HepG2 (cell line): ENCODE measurements at regions not wholly inside any gene's neighbourhood (a gene's known extent, or its start where the extent isn't known, plus 50 kb on each side); places are given as distances from the start of the nearest gene placed in this dataset.

Experiments used
- ATAC-seq: fragments of 200-7000 bp; cut with Tn5 transposase; 3 replicates; pipeline ENCODE4 v1.9.1; 2020; ENCODE audit warnings: mild to moderate bottlenecking, moderate library complexity
- BruUV-seq: library from RNA; stranded (reverse); fragments of 400-500 nt; replicated peaks from 2 replicates; lab custom pipeline; 2021; lab: Mats Ljungman, UMichigan
- CTCF ChIA-PET: fragments of 300-600 bp; formaldehyde crosslinking; extraction: SDS; loops from one replicate; lab custom pipeline; 2021; ENCODE audit warnings: low total read pairs, inconsistent platforms, low intra/inter-chr PET ratio; lab: Yijun Ruan, JAX
- POLR2A ChIA-PET: fragments of 350-600 bp; sonication (Branson Sonifier 250); formaldehyde crosslinking; loops from one replicate; lab custom pipeline; 2020; ENCODE audit warnings: antibody characterized with exemption, inconsistent platforms; lab: Yijun Ruan, JAX
- DNase-seq: peaks from one replicate; pipeline ENCODE4 v3.0.0-alpha.2; 2015; ENCODE audit warnings: low spot score
- FAIRE-seq: peaks from 3 replicates; lab custom pipeline; 2011; peaks lifted over from hg19 to GRCh38; lab: Jason Lieb, UNC
- H2AFZ ChIP-seq: one replicate; pipeline ENCODE4 v1.6.1; 2011; ENCODE audit warnings: low read length, inconsistent platforms
- H3K27ac ChIP-seq: fragments of 300-600 bp; 3 replicates; pipeline ENCODE4 v1.8.0; 2011; ENCODE audit warnings: mixed run types, mild to moderate bottlenecking, mixed read lengths, low read length, inconsistent platforms; ENCODE audit not compliant: insufficient read depth; ENCODE audit errors: extremely low read length
- H3K27me3 ChIP-seq, 2 experiments: fragments of 200-600 bp in 1 of 2; 2 replicates in 1 of 2; 3 replicates in 1 of 2; pipeline versions ENCODE4 v1.6.0 to v1.8.0; 2011; ENCODE audit warnings: low read length in 2 of 2, mild to moderate bottlenecking in 2 of 2, moderate library complexity in 2 of 2, inconsistent platforms in 1 of 2; ENCODE audit not compliant: insufficient read depth in 2 of 2, control insufficient read depth in 1 of 2
- H3K36me3 ChIP-seq, 2 experiments: fragments of 200-600 bp in 1 of 2; replicated peaks in 1 of 2; 2 replicates in 1 of 2; 3 replicates in 1 of 2; pipeline versions ENCODE4 v1.5.1 to v1.8.0; 2011; ENCODE audit warnings: low read length in 2 of 2, inconsistent platforms in 1 of 2; ENCODE audit not compliant: insufficient read depth in 2 of 2, control insufficient read depth in 1 of 2
- H3K4me1 ChIP-seq: 2 replicates; pipeline ENCODE4 v1.5.1; 2012; ENCODE audit warnings: low read length, inconsistent platforms; ENCODE audit not compliant: insufficient read depth
- H3K4me2 ChIP-seq: 2 replicates; pipeline ENCODE4 v1.6.0; 2011; ENCODE audit warnings: low read depth, low read length, inconsistent platforms
- H3K4me3 ChIP-seq, 3 experiments: fragments of 200-600 bp in 1 of 3; sonication (generic), shearing (Covaris generic) in 1 of 3; replicated peaks in 1 of 3; 2 replicates each; pipeline ENCODE4 v1.5.1; 2011 to 2016; ENCODE audit warnings: low read length in 3 of 3, inconsistent platforms in 2 of 3, low read depth in 2 of 3, mild to moderate bottlenecking in 2 of 3, control low read depth in 1 of 3, mixed read lengths in 1 of 3; ENCODE audit not compliant: insufficient read depth in 1 of 3
- H3K79me2 ChIP-seq: one replicate; pipeline ENCODE4 v1.6.1; 2011; ENCODE audit warnings: low read length, inconsistent platforms; ENCODE audit not compliant: insufficient read depth
- H3K9ac ChIP-seq: 2 replicates; pipeline ENCODE4 v1.6.0; 2011; ENCODE audit warnings: mild to moderate bottlenecking, low read depth, low read length, inconsistent platforms; ENCODE audit not compliant: insufficient read depth
- H3K9me3 ChIP-seq: 2 replicates; pipeline ENCODE4 v1.5.1; 2012; ENCODE audit warnings: mild to moderate bottlenecking, low read length
- H4K20me1 ChIP-seq: 2 replicates; pipeline ENCODE4 v1.6.0; 2011; ENCODE audit warnings: inconsistent platforms, mild to moderate bottlenecking, low read length, moderate library complexity; ENCODE audit not compliant: insufficient read depth
- FOXO1 ChIP-seq: sonication (generic); formaldehyde crosslinking; IDR thresholded peaks from 2 replicates; pipeline ENCODE4 v1.4.0; 2020; ENCODE audit warnings: missing genetic modification reagents
- HNF4G ChIP-seq, 2 experiments: sonication (generic) in 1 of 2; formaldehyde crosslinking in 1 of 2; IDR thresholded peaks; 2 replicates each; pipeline versions ENCODE4 v1.4.0 to v1.6.1; 2011 to 2020; ENCODE audit warnings: borderline replicate concordance in 2 of 2, low read depth in 2 of 2, mild to moderate bottlenecking in 2 of 2, low read length in 1 of 2, missing genetic modification reagents in 1 of 2, moderate library complexity in 1 of 2
- KMT2B ChIP-seq: IDR thresholded peaks from 2 replicates; pipeline ENCODE4 v1.6.1; 2016; ENCODE audit warnings: missing genetic modification reagents, missing compliant biosample characterization
- MBD4 ChIP-seq: IDR thresholded peaks from 2 replicates; pipeline ENCODE4 v1.6.1; 2012; ENCODE audit warnings: low read length, inconsistent platforms, borderline replicate concordance
- PHF5A ChIP-seq: IDR thresholded peaks from one replicate; pipeline ENCODE4 v1.6.1; 2018; ENCODE audit warnings: low read depth, missing genetic modification reagents; ENCODE audit not compliant: unreplicated experiment
- SNAI1 ChIP-seq: sonication (generic); formaldehyde crosslinking; IDR thresholded peaks from 2 replicates; pipeline ENCODE4 v1.5.0; 2020; ENCODE audit warnings: mild to moderate bottlenecking, missing genetic modification reagents, borderline replicate concordance
- STAT5B ChIP-seq: sonication (generic); formaldehyde crosslinking; IDR thresholded peaks from 2 replicates; pipeline ENCODE4 v1.4.0; 2020; ENCODE audit warnings: missing genetic modification reagents
- ZNF121 ChIP-seq: sonication (generic); formaldehyde crosslinking; IDR thresholded peaks from 2 replicates; pipeline ENCODE4 v1.5.0; 2020; ENCODE audit warnings: mild to moderate bottlenecking, missing genetic modification reagents
- ZNF180 ChIP-seq: sonication (generic); formaldehyde crosslinking; IDR thresholded peaks from 2 replicates; pipeline ENCODE4 v1.4.0; 2020; ENCODE audit warnings: low read depth, missing genetic modification reagents, borderline replicate concordance
- ZNF205 ChIP-seq: IDR thresholded peaks from 2 replicates; pipeline ENCODE4 v1.6.1; 2018; ENCODE audit warnings: missing biosample characterization, missing genetic modification reagents
- ZNF253 ChIP-seq: sonication (generic); formaldehyde crosslinking; IDR thresholded peaks from 2 replicates; pipeline ENCODE4 v1.8.0; 2022; ENCODE audit warnings: mild to moderate bottlenecking, missing genetic modification reagents, borderline replicate concordance
- ZNF562 ChIP-seq: sonication (generic); formaldehyde crosslinking; IDR thresholded peaks from 2 replicates; pipeline ENCODE4 v1.8.0; 2022; ENCODE audit warnings: missing genetic modification reagents, borderline replicate concordance
- ZNF563 ChIP-seq: sonication (generic); formaldehyde crosslinking; IDR thresholded peaks from 2 replicates; pipeline ENCODE4 v1.8.0; 2022; ENCODE audit warnings: mild to moderate bottlenecking, moderate library complexity, missing genetic modification reagents
- ZNF746 ChIP-seq: sonication (generic); formaldehyde crosslinking; IDR thresholded peaks from 2 replicates; pipeline ENCODE4 v1.8.0; 2022; ENCODE audit warnings: mild to moderate bottlenecking, missing genetic modification reagents
- WGBS: methylation state at CpG from one replicate; pipeline ENCODE4 v1.1.6; 2017; ENCODE audit warnings: low lambda C conversion rate; 5-methylcytosine and 5-hydroxymethylcytosine counted together
- in situ Hi-C: cut with HindIII; loops from 2 replicates; pipeline ENCODE4 v1.10.0; 2017; ENCODE audit warnings: low pct_unique_long_range_greater_than_20kb; ENCODE audit not compliant: extremely low pct_ligation_motif_present
- intact Hi-C: fragments of 100-400 bp; cut with micrococcal nuclease; formaldehyde crosslinking; loops from one replicate; pipeline ENCODE4 v1.10.0; 2022; ENCODE audit not compliant: unreplicated experiment
- TF ChIP-seq, protein P1 (sequence below): sonication (generic); formaldehyde crosslinking; IDR thresholded peaks from 2 replicates; pipeline ENCODE4 v1.4.0; 2020; ENCODE audit warnings: missing genetic modification reagents

DNA sequence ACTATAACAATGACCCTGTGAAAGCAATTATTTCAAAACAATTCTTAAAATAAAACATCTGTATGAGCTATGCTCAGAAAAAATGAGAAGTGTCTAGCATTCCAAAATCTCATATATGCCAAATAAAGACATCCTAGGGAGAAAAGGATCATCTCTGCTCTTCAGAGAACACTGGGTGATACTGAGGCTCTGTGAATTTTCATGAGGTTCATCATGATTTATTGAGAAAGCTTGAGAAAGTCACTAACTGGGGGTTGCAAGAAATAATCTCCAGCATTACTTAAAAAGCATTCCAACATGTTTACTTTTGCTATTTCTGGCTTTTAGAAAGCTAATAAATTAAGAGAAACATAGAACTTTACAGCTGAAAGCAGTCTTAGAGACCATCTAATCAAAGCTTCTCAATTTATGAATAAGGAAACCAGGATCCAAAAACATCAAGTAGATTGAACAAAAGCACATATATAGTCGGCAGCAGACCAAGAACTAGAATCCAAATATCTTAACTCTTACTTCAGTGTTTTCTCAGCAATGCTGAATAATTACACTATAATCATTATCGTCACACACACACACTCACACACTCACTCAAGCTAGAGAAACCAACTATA lies 372.8 kb downstream of the NR2F1-AS1 start:
- H3K4me3 ChIP-seq = no peak overlapping the region
- no peaks in the 10 kb centered on the region for H3K79me2 ChIP-seq
- no peaks in the 10 kb centered on the region for H3K36me3 ChIP-seq
- intact Hi-C loops = no loop called here
- TF ChIP-seq ZNF121 (CRISPR knock-in tag) (no peak), SNAI1 (CRISPR knock-in tag) (no peak), ZNF746 (no peak), ZNF253 (CRISPR knock-in tag) (no peak), MBD4 (no peak), FOXO1 (CRISPR knock-in tag) (no peak), ZNF562 (CRISPR knock-in tag) (no peak), ZNF180 (CRISPR knock-in tag) (no peak), KMT2B (no peak), STAT5B (no peak), ZNF205 (no peak), HNF4G (IDR thresholded peaks at IDR 0.05; ENCODE audit: borderline replicate concordance, low read depth, low read length) (no peak), HNF4G (CRISPR knock-in tag; IDR thresholded peaks at IDR 0.05; ENCODE audit: borderline replicate concordance, low read depth) (no peak), PHF5A (CRISPR knock-in tag) (no peak), ZNF563 (CRISPR knock-in tag) (no peak)
- TF ChIP-seq, protein P1, sequence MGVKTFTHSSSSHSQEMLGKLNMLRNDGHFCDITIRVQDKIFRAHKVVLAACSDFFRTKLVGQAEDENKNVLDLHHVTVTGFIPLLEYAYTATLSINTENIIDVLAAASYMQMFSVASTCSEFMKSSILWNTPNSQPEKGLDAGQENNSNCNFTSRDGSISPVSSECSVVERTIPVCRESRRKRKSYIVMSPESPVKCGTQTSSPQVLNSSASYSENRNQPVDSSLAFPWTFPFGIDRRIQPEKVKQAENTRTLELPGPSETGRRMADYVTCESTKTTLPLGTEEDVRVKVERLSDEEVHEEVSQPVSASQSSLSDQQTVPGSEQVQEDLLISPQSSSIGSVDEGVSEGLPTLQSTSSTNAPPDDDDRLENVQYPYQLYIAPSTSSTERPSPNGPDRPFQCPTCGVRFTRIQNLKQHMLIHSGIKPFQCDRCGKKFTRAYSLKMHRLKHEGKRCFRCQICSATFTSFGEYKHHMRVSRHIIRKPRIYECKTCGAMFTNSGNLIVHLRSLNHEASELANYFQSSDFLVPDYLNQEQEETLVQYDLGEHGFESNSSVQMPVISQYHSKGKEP (CRISPR knock-in tag) = no peak
- TF ChIP-seq, all 625 proteins: peak for 0
- ATAC-seq = no peak
- no TSS peak for BruUV-seq
- Histone ChIP-seq H3K27me3 (peaks cover 0 to 13% of the 10 kb centered on the region in 2 experiments; a peak in 2 of 5 replicates), H3K9ac (no peak overlapping the region), H3K9me3 (no peaks in the 10 kb centered on the region), H3K27ac (no peak overlapping the region), H4K20me1 (no peaks in the 10 kb centered on the region), H2AFZ (no peak overlapping the region), H3K4me1 (no peaks in the 10 kb centered on the region), H3K4me2 (no peak overlapping the region)
- POLR2A ChIA-PET = no interaction called here
- 32% methylated on average over 2 of the region's 2 CpGs for WGBS
- CTCF ChIA-PET = no interaction called here
- no peak for DNase-seq
- no peak for FAIRE-seq
- in situ Hi-C loops = no loop called here
